ENCODE measurements at regions not wholly inside any gene's neighbourhood (a gene's known extent, or its start where the extent isn't known, plus 50 kb on each side); places are given as distances from the start of the nearest gene placed in this dataset.
"Not testable (repeated sequence)": the region's sequence is repeated elsewhere in the genome, so short reads cannot be mapped to it uniquely, and the experiment has no call there.

- no peak for DNase-seq (ENCODE audit: low read depth, low spot score)
These were observed 515.8 kb upstream of the AKR1E2 start for GRCh38 chr10:4310172-4310571.

GRCh38 chr10:4307910-4308309 lies 518.1 kb upstream of the AKR1E2 start:
- DNase-seq (ENCODE audit: low read depth, low spot score) = no peak

- no peak for DNase-seq (ENCODE audit: low read depth, low spot score)
These were observed 519.1 kb upstream of the AKR1E2 start for GRCh38 chr10:4306871-4307270.

- DNase-seq (ENCODE audit: low read depth, low spot score) = no peak
These were observed 518.0 kb upstream of the KLF6 start for GRCh38 chr10:4303045-4303444.

DNA sequence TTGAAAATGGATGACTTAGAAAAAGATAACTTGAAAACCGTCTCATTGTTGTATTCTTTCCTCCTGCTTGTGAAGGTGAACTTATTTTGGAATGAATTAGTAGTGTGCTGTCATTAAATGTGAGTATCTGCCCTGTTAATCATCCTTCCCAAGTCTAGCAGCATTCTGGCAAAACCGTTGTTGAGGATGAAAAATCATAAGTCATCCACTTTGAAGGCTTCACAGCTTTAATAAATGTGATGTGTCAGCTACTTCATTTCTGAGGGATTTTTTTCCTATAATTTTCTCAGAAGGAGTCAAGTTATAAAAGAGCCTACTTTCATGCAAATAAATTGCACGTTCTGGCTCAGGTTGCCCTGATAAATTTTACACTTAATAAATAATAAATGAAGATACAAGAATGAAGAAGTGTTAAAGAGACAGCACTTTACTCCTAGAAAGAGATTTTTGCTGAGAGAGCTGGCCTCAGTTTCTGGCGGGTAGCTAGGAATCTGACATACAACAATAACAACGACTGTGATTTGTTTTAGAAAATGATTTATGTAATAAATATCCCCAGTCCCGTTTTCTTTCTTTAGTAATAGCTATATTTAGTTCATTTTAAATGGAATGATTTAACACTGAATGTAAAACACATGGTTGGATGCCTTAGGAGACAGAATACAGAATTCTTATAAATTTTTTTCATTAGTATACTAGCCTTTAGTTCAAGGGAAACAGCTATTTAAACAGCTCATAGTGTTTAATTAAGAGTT lies 516.5 kb upstream of the KLF6 start:
- no peak for DNase-seq (ENCODE audit: low read depth, low spot score)

DNA sequence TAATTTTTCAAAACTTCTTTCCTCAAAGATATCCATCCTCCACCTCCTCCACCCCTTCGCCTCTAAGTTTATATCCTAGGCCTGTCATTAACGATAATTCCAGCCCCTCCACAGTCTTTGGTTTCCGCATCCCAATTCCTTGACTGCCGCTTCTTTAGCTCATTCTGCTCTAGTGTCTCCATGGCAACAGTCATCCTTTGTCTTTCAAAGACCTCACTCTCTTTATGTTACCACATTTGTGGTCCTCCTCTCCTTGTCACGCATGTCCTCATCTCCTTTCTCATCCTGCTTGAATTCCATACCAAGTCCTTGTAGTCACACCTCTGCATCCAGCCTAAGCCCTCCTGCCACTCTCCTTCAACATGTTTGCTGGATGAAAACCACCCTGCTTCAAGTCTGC lies 511.2 kb upstream of the KLF6 start:
- no peak for DNase-seq (ENCODE audit: low read depth, low spot score)

- DNase-seq (ENCODE audit: low read depth, low spot score) = no peak
These were observed 510.2 kb upstream of the KLF6 start for GRCh38 chr10:4294996-4295792.

DNA sequence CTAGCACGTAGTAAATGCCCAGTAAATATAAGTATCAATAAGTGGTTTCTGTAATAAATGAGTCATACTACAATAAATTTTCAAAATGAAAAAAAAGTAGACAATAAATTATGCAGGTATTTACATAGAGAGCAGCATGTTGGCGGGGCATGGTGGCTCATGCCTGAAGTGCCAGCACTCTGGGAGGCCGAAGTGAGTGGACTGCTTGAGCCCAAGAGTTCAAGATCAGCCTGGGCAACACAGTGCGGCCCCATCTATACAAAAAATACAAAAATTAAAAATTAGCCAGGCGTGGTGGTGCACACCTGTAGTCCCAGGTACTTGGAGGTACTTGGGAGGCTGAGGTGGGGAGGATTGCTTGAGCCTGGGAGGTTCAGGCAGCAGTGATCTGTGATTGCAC lies 509.3 kb upstream of the KLF6 start:
- DNase-seq (ENCODE audit: low read depth, low spot score) = no peak

DNA sequence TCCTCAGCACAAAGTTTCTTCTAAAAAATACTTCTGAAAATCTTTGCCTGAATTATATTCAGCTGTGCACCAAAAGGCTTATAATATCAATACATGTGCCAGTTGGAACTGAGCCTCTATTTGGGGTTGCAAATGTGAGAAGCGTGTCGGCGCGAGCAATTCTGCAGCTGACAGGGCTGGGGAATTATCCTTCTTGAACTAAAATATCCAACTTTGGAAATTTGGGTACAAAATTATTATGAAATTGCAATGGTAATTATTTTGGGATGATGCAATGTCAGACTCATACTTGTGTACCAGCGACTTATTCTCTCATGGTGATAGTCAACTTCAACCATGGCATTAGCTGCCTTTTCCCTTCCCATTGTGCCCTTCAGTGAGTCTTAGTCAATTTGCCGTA lies 507.0 kb upstream of the KLF6 start:
- DNase-seq (ENCODE audit: low read depth, low spot score) = no peak

DNA sequence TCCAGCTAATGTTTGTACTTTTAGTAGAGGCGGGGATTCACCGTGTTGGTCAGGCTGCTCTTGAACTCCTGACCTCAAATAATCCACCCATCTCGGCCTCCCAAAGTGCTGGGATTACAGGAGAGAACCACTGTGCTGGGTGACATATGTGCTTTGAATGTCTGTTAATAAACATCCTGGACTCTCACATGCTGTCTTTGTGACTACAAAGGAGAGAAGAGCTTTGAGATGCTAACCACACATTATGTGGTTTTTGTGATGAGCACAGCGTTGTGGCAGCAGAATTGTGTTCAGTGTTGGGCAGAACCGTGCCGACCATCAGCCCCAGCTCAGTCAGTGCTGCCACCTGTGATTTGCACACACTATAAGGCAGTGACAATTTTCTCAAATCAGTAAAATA lies 500.1 kb upstream of the KLF6 start:
- no peak for DNase-seq (ENCODE audit: low read depth, low spot score)

DNA sequence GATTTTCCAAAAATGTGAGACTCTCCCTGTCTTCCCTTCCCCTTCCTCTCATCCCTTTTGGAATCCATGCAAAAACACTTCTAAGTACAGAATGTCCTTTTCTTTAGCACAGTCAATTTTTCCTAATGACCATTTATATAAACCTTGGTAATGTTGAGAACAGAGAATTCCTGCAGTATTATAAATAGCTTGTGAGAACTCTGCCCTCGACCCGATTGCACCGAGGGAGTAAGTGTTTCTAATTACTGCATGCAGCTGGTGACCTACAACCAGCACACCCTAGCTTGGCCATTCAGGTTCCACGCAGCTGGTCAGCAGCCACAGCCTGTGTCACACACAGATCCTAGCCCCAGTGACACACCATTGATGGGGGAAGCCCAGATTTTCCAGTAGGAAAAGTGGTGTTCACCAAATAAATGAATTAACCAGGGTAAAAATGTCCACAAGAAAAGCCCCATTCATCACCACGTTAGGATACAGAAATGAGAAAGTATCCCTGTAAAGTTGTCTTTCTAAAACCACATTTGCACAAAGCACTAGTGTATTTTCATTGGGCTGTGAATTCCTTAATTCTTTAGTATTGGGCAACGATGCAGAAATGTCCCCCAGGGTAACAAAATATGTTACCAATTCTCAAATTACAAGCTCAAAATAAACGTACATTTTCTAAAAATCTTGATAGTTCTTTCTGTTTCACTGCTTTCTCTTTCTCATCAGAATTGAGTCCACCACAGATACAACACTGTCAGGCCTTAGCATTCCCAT lies 499.0 kb upstream of the KLF6 start:
- DNase-seq (ENCODE audit: low read depth, low spot score) = no peak

- no peak for DNase-seq (ENCODE audit: low read depth, low spot score)
These were observed 497.5 kb upstream of the KLF6 start for GRCh38 chr10:4282496-4282895.

DNA sequence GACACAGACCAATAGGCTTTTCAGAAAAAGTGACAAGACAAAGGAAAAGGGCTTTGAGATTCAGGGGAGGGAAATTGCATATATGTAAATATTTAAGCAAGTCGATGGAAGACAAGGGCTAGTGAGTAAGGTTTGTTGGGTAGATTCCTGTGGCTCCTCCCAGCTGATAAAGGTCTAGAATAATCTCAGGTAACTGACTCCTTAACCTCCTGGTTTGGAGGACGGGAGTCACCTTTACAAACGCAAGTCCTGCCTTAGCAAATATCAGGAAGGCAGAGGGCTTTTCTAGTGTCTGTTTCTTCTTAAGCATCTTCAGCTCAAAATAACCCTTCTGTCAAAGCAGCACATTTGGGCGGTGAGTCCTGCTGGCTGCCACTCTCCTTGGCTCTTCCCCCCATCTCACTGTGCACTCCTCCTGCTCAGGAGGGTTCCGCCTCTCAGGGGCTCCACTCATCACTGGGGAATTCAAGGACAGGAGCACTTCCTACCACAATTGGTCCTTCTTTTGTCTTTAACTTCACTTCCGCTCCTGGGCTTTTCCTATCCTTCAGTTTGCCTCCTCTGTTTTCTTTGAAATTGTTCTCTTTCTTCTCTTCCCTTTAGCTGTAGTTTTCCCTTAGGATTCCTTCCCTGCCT lies 496.3 kb upstream of the KLF6 start:
- no peak for DNase-seq (ENCODE audit: low read depth, low spot score)

- DNase-seq (ENCODE audit: low read depth, low spot score) = no peak
These were observed 495.6 kb upstream of the KLF6 start for GRCh38 chr10:4280461-4281189.

- DNase-seq (ENCODE audit: low read depth, low spot score) = no peak
These were observed 494.6 kb upstream of the KLF6 start for GRCh38 chr10:4279655-4280054.

- DNase-seq (ENCODE audit: low read depth, low spot score) = no peak
These were observed 493.2 kb upstream of the KLF6 start for GRCh38 chr10:4278186-4278585.

DNA sequence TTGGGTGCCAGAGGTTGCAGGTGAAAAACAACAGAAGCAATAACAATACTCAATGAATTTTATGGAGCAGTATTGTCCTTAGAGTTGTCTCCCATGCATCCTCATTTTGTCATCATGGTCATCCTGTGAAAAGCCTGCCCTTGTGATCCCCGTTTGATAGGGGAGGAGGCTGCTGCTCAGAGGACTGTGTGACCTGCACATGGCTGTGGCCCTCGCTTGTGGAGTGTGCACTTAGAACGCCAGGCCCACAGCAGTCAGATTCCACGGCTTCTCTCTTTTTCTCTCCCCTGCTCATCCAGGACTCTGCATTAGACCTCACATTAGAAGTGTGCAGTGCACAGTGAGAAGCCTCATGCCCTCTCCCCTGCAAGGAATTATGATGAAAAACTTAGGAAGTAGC lies 491.1 kb upstream of the KLF6 start:
- DNase-seq (ENCODE audit: low read depth, low spot score) = no peak

DNA sequence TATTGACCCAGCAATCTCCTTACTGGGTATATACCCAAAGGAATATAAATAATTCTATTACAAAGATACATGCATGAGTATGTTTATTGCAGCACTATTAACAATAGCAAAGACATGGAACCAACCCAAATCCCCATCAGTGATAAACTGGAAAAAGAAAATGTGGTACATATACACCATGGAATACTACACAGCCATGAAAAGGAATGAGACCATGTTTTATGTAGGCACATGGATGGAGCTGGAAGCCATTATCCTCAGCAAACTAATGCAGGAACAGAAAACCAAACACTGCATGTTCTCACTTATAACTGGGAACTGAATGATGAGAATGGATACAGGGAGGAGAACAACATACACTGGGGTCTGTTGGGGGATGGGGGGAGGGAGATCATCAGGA lies 489.7 kb upstream of the KLF6 start:
- not testable (repeated sequence) for DNase-seq (ENCODE audit: low read depth, low spot score)

DNA sequence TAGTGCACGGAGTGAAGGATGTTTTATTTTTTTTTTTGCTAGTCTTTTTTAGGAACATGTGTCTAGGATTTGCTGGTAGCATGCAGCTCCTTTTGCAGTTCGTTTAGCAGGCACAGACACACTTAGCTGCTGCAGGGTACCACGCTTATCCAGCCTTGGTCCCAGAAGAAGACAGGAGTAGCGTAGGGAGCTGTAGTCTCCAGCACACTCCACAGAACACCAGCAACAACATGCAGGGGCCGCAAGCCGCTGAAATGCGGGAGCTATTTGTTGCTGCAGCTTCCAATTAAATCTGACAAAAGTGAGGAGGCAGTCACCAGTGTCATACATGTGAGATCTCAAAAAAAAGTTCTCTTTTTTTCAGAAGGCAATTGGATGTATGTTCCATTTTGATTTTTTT lies 486.2 kb upstream of the KLF6 start:
- no peak for DNase-seq (ENCODE audit: low read depth, low spot score)

- peak; percentile 45 for DNase-seq (ENCODE audit: low read depth, low spot score)
These were observed 485.1 kb upstream of the KLF6 start for GRCh38 chr10:4270116-4270515.

DNA sequence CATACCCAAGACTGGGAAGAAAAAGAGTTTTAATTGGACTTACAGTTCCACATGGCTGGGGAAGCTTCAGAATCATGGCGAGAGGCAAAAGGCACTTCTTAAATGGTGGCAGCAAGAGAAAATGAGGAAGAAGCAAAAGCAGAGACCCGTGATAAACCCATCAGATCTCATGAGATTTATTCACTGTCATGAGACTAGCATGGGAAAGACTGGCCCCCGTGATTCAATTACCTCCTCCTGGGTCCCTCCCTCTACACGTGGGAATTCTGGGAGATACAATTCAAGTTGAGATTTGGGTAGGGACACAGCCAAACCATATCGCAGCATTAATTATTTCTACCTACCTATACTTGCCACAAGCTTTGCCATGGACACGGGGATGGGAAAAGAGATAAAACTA lies 483.5 kb upstream of the KLF6 start:
- DNase-seq (ENCODE audit: low read depth, low spot score) = not testable (repeated sequence)
